ENCODE measurements at regions not wholly inside any gene's neighbourhood (a gene's known extent, or its start where the extent isn't known, plus 50 kb on each side); places are given as distances from the start of the nearest gene placed in this dataset.

DNA sequence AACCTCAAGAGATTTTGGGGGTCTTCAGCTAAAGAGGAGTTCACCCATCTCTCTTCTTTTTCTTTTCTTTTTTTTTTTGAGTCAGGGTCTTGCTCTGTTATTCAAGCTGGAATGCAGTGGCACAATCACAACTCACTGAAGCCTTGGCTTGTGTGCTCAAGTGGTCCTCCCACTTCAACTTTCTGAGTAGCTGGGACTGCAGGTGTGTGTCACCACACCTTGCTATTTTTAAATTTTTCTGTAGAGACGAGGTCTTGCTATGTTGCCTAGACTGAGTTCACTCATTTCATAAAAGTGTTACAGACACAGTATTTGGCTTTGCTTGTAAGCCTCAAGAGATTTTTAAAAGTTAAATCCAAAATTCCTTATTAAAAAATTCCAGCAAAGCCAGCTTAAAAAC lies 71.7 kb downstream of the OXSM start (continued):
- TF ChIP-seq, protein P1, sequence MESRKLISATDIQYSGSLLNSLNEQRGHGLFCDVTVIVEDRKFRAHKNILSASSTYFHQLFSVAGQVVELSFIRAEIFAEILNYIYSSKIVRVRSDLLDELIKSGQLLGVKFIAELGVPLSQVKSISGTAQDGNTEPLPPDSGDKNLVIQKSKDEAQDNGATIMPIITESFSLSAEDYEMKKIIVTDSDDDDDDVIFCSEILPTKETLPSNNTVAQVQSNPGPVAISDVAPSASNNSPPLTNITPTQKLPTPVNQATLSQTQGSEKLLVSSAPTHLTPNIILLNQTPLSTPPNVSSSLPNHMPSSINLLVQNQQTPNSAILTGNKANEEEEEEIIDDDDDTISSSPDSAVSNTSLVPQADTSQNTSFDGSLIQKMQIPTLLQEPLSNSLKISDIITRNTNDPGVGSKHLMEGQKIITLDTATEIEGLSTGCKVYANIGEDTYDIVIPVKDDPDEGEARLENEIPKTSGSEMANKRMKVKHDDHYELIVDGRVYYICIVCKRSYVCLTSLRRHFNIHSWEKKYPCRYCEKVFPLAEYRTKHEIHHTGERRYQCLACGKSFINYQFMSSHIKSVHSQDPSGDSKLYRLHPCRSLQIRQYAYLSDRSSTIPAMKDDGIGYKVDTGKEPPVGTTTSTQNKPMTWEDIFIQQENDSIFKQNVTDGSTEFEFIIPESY (IDR thresholded peaks at IDR 0.05; ENCODE audit: borderline replicate concordance, low read depth) = no peak

DNA sequence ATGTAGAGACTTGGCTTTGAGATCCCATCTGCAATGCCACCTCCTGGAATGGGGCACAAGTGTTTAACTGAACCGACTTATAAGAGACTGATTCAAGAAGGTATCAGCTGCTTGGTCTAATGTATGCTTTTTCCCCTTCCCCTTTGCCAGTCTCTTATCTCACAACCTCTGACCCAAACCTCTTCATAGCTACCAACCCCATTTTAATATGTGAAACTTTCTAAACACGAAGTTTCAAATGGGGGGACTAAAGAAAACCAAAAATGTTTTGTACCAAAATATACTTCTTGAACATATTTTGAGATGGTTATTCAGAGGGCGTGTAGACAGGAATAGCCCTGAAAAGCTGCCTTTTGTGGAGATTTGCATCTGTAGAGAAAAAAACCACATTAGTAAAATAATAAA lies 73.1 kb downstream of the OXSM start:
- POLR2A ChIA-PET = no interaction called here
- H3K27ac ChIP-seq (ENCODE audit: low read depth in 2 of 2, low read length in 1 of 2) = no peak overlapping the region
- TF ChIP-seq SIN3A (IDR thresholded peaks at IDR 0.05; ENCODE audit: borderline replicate concordance, low read depth, low read length) = no peak
- TF ChIP-seq ELF1 (IDR thresholded peaks at IDR 0.05) = no peak
- TF ChIP-seq FOSL2 (IDR thresholded peaks at IDR 0.05; ENCODE audit: borderline replicate concordance, low read depth) = no peak
- no peak for TF ChIP-seq SMC3 (IDR thresholded peaks at IDR 0.05; ENCODE audit: low read depth, low read length)
- TF ChIP-seq NRF1 (IDR thresholded peaks at IDR 0.05; ENCODE audit: low read depth, low read length) = no peak
- TF ChIP-seq, protein P2, sequence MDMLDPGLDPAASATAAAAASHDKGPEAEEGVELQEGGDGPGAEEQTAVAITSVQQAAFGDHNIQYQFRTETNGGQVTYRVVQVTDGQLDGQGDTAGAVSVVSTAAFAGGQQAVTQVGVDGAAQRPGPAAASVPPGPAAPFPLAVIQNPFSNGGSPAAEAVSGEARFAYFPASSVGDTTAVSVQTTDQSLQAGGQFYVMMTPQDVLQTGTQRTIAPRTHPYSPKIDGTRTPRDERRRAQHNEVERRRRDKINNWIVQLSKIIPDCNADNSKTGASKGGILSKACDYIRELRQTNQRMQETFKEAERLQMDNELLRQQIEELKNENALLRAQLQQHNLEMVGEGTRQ (IDR thresholded peaks at IDR 0.05; ENCODE audit: borderline replicate concordance, low read depth, low read length) = no peak
- TF ChIP-seq, protein P3, sequence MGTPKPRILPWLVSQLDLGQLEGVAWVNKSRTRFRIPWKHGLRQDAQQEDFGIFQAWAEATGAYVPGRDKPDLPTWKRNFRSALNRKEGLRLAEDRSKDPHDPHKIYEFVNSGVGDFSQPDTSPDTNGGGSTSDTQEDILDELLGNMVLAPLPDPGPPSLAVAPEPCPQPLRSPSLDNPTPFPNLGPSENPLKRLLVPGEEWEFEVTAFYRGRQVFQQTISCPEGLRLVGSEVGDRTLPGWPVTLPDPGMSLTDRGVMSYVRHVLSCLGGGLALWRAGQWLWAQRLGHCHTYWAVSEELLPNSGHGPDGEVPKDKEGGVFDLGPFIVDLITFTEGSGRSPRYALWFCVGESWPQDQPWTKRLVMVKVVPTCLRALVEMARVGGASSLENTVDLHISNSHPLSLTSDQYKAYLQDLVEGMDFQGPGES (IDR thresholded peaks at IDR 0.05; ENCODE audit: low read depth, low read length) = no peak
- TF ChIP-seq MXI1 (IDR thresholded peaks at IDR 0.05; ENCODE audit: low read depth, low read length) = no peak
- TF ChIP-seq GABPA (IDR thresholded peaks at IDR 0.05; ENCODE audit: low read depth) = no peak
- TF ChIP-seq TEAD4 (IDR thresholded peaks at IDR 0.05; ENCODE audit: borderline replicate concordance, insufficient read depth) = no peak
- TF ChIP-seq CHD2 (IDR thresholded peaks at IDR 0.05; ENCODE audit: low read length, partially characterized antibody) = no peak
- no peak for TF ChIP-seq TAF1 (IDR thresholded peaks at IDR 0.05; ENCODE audit: borderline replicate concordance, low read depth, low read length)
- TF ChIP-seq, protein P4, sequence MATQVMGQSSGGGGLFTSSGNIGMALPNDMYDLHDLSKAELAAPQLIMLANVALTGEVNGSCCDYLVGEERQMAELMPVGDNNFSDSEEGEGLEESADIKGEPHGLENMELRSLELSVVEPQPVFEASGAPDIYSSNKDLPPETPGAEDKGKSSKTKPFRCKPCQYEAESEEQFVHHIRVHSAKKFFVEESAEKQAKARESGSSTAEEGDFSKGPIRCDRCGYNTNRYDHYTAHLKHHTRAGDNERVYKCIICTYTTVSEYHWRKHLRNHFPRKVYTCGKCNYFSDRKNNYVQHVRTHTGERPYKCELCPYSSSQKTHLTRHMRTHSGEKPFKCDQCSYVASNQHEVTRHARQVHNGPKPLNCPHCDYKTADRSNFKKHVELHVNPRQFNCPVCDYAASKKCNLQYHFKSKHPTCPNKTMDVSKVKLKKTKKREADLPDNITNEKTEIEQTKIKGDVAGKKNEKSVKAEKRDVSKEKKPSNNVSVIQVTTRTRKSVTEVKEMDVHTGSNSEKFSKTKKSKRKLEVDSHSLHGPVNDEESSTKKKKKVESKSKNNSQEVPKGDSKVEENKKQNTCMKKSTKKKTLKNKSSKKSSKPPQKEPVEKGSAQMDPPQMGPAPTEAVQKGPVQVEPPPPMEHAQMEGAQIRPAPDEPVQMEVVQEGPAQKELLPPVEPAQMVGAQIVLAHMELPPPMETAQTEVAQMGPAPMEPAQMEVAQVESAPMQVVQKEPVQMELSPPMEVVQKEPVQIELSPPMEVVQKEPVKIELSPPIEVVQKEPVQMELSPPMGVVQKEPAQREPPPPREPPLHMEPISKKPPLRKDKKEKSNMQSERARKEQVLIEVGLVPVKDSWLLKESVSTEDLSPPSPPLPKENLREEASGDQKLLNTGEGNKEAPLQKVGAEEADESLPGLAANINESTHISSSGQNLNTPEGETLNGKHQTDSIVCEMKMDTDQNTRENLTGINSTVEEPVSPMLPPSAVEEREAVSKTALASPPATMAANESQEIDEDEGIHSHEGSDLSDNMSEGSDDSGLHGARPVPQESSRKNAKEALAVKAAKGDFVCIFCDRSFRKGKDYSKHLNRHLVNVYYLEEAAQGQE (IDR thresholded peaks at IDR 0.05; ENCODE audit: low read depth, low read length) = no peak
- TF ChIP-seq MEF2A (IDR thresholded peaks at IDR 0.05; ENCODE audit: borderline replicate concordance, low read depth) = no peak
- no peak for TF ChIP-seq RFX5 (IDR thresholded peaks at IDR 0.05; ENCODE audit: low read length)
- TF ChIP-seq FOXM1 (IDR thresholded peaks at IDR 0.05; ENCODE audit: low read depth) = no peak
- TF ChIP-seq, protein P1 (IDR thresholded peaks at IDR 0.05; ENCODE audit: borderline replicate concordance, low read depth) = no peak
- no peak for TF ChIP-seq RAD21 (IDR thresholded peaks at IDR 0.05; ENCODE audit: low read length)
- no peak for TF ChIP-seq POLR2AphosphoS5 (IDR thresholded peaks at IDR 0.05; ENCODE audit: low read depth, low read length)
- no peaks in the 10 kb centered on the region for H3K4me1 ChIP-seq (ENCODE audit: control insufficient read depth in 1 of 2, insufficient read depth in 2 of 2, low read depth in 1 of 2, low read length in 1 of 2)
- no peak overlapping the region for H3K9ac ChIP-seq
- H2AFZ ChIP-seq (ENCODE audit: low read depth) = no peak overlapping the region
- H3K36me3 ChIP-seq (replicated peaks in 1 of 2; ENCODE audit: control insufficient read depth in 1 of 2, insufficient read depth in 2 of 2, low read length in 1 of 2) = no peaks in the 10 kb centered on the region
- no peaks in the 10 kb centered on the region for H3K9me2 ChIP-seq
- H3K9me3 ChIP-seq = no peaks in the 10 kb centered on the region
- no peaks in the 10 kb centered on the region for H3F3A ChIP-seq (replicated peaks; ENCODE audit: insufficient read depth)
- CTCF ChIA-PET = interaction anchor here (1.0 to 4.5 kb wide), 4 partner anchors 9 to 215 kb away, joined by 3 to 17 read pairs (median 4); no protein-coding TSS in a partner anchor
- H3K4me3 ChIP-seq (ENCODE audit: low read depth in 2 of 2, low read length in 1 of 2) = no peak overlapping the region
- DNase-seq = no peak
- no peaks in the 10 kb centered on the region for H4K20me1 ChIP-seq (ENCODE audit: insufficient read depth)
- no peak overlapping the region for H3K4me2 ChIP-seq
- WGBS (ENCODE audit: low lambda C conversion rate) = 58% methylated on average over 3 of the region's 3 CpGs
- no peaks in the 10 kb centered on the region for H3K79me2 ChIP-seq (ENCODE audit: insufficient read depth)
- no peaks in the 10 kb centered on the region for H3K27me3 ChIP-seq (ENCODE audit: insufficient read depth)

Measured in SK-N-SH (cell line).